Tibial nerve (tissue), 4 donors: ENCODE measurements at regions not wholly inside any gene's neighbourhood (a gene's known extent, or its start where the extent isn't known, plus 50 kb on each side); places are given as distances from the start of the nearest gene placed in this dataset.

Source experiments
- DNase-seq, 2 donors: peaks; one replicate each; pipeline ENCODE4 v3.0.0-alpha.2; 2019; ENCODE audit warnings: low spot score in 2 of 2
- H3K27ac ChIP-seq, 4 donors: fragments of 200-600 bp; sonication (generic) in 3 of 4; one replicate each; pipeline ENCODE4 v1.5.1; 2017 to 2019; ENCODE audit warnings: mild to moderate bottlenecking in 1 of 4
- H3K27me3 ChIP-seq, 2 donors: fragments of 200-600 bp; sonication (generic) in 1 of 2; one replicate each; pipeline versions ENCODE4 v1.5.1 to v1.6.0; 2017 to 2019
- H3K36me3 ChIP-seq, 3 donors: fragments of 200-600 bp; sonication (generic); one replicate each; pipeline ENCODE4 v1.5.1; 2018 to 2019
- H3K4me1 ChIP-seq, 4 donors: fragments of 200-600 bp; sonication (generic) in 3 of 4; one replicate each; pipeline ENCODE4 v1.5.1; 2017 to 2019
- H3K4me3 ChIP-seq, 4 donors: fragments of 200-600 bp; sonication (generic) in 3 of 4; one replicate each; pipeline ENCODE4 v1.5.1; 2017 to 2019; ENCODE audit warnings: mild to moderate bottlenecking in 1 of 4, moderate library complexity in 1 of 4
- H3K9me3 ChIP-seq, 4 donors: fragments of 200-600 bp; sonication (generic) in 3 of 4; one replicate each; pipeline ENCODE4 v1.5.1; 2017 to 2019
- CTCF ChIP-seq, 5 experiments: fragments of 200-600 bp in 3 of 5; fragments of 450-650 bp in 2 of 5; sonication (generic) in 3 of 5; IDR thresholded peaks; one replicate each; pipeline ENCODE4 v1.5.1; 2016 to 2019; ENCODE audit warnings: antibody characterized with exemption in 5 of 5, mild to moderate bottlenecking in 3 of 5, moderate library complexity in 2 of 5
- EP300 ChIP-seq, 2 donors: sonication (generic); formaldehyde crosslinking; IDR thresholded peaks; one replicate each; pipeline ENCODE4 v1.6.1; 2017; ENCODE audit warnings: antibody characterized with exemption in 2 of 2, mild to moderate bottlenecking in 1 of 2
- POLR2A ChIP-seq, 2 donors: fragments of 450-650 bp; IDR thresholded peaks; one replicate each; pipeline ENCODE4 v1.6.1; 2017; ENCODE audit warnings: antibody characterized with exemption in 2 of 2, mild to moderate bottlenecking in 2 of 2, moderate library complexity in 2 of 2
- WGBS, 2 donors: methylation state at CpG; one replicate each; pipeline ENCODE4 v1.1.5; 2018; 5-methylcytosine and 5-hydroxymethylcytosine counted together

DNA sequence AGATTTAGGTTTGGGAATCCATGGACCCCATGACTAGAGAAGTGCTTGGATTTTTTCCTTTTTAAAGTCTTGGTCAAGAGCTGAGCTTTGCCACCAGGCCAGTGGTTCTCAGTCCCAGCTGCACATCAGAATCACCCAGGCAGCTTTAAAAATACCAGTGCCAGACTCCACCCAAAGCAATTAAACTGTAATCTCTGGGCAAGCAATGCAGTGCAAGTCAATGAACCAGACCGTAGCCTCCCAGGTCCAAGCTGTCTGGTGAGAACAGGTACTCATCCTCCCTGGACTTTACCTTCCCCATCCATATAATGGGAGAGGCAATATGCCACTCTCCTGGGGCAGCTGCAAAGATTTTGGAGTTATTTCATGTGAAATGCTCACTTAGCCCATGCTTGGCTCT, 223.1 kb upstream of the CDH5 start:
- Histone ChIP-seq H3K4me1 (no peaks in the 10 kb centered on the region), H3K4me3 (no peak overlapping the region), H3K9me3 (no peaks in the 10 kb centered on the region), H3K36me3 (no peaks in the 10 kb centered on the region), H3K27ac (no peak overlapping the region), H3K27me3 (no peaks in the 10 kb centered on the region)
- no peak for TF ChIP-seq EP300 (IDR thresholded peaks at IDR 0.05)
- no peak for TF ChIP-seq CTCF (IDR thresholded peaks at IDR 0.05)
- no peak for TF ChIP-seq POLR2A (IDR thresholded peaks at IDR 0.05)
- no peak for DNase-seq
- 64% methylated on average over 1 of the region's 1 CpG for WGBS, 2 donors

- Histone ChIP-seq H3K4me3 (no peak overlapping the region), H3K27ac (no peak overlapping the region), H3K36me3 (no peaks in the 10 kb centered on the region), H3K27me3 (no peaks in the 10 kb centered on the region), H3K4me1 (no peaks in the 10 kb centered on the region), H3K9me3 (no peaks in the 10 kb centered on the region)
- 93 to 95% methylated on average over 5 of the region's 5 CpGs for WGBS, 2 donors
- TF ChIP-seq CTCF (IDR thresholded peaks at IDR 0.05) (no peak), POLR2A (IDR thresholded peaks at IDR 0.05) (no peak), EP300 (IDR thresholded peaks at IDR 0.05) (no peak)
- DNase-seq, result no peak
These were observed 224.6 kb upstream of the CDH5 start for GRCh38 chr16:66141885-66142284.

DNA sequence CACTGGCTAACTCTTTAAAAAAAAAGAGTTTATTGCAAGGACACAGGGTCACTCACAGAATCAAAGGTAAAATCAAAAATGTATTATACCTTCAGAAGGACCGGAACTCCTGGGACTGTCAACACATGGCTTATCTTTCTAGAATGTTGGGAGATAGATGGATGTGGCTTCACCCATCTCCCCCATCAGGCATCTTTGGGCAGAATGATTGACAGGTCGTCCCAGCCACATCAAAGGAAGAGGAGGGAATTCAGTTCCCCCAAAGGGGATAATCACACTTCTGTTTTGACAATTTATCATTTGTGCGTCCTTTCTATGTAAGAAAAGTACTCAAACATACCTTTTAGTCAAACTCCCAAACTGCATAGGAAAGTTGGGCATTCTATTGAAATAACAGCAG, 228.6 kb upstream of the CDH5 start:
- Histone ChIP-seq H3K36me3 (no peaks in the 10 kb centered on the region), H3K27ac (no peak overlapping the region), H3K4me3 (no peak overlapping the region), H3K27me3 (no peaks in the 10 kb centered on the region), H3K4me1 (peaks cover 0 to 19% (median 5%) of the 10 kb centered on the region in 4 donors), H3K9me3 (no peaks in the 10 kb centered on the region)
- DNase-seq, result no peak
- TF ChIP-seq EP300 (IDR thresholded peaks at IDR 0.05), result no peak
- no peak for TF ChIP-seq POLR2A (IDR thresholded peaks at IDR 0.05)
- no peak for TF ChIP-seq CTCF (IDR thresholded peaks at IDR 0.05)
- 71 to 87% methylated on average over 3 of the region's 3 CpGs for WGBS, 2 donors

GRCh38 chr16:66136841-66137240, 229.7 kb upstream of the CDH5 start:
- WGBS, 2 donors, result 63 to 76% methylated on average over 4 of the region's 4 CpGs
- no peaks in the 10 kb centered on the region for H3K9me3 ChIP-seq

GRCh38 chr16:66135838-66136237, 230.7 kb upstream of the CDH5 start:
- no peak overlapping the region for H3K27ac ChIP-seq
- no peaks in the 10 kb centered on the region for H3K36me3 ChIP-seq
- peaks cover 0 to 25% (median 5%) of the 10 kb centered on the region in 4 donors for H3K4me1 ChIP-seq
- no peaks in the 10 kb centered on the region for H3K9me3 ChIP-seq
- no peak for DNase-seq
- TF ChIP-seq EP300 (IDR thresholded peaks at IDR 0.05) (no peak), CTCF (IDR thresholded peaks at IDR 0.05) (no peak), POLR2A (IDR thresholded peaks at IDR 0.05) (no peak)
- H3K4me3 ChIP-seq, result no peak overlapping the region
- WGBS, 2 donors, result 93% methylated on average over 5 of the region's 5 CpGs
- H3K27me3 ChIP-seq, result no peaks in the 10 kb centered on the region

More at GRCh38 chr16:66136841-66137240, 229.7 kb upstream of the CDH5 start:
- DNase-seq, result no peak
- no peaks in the 10 kb centered on the region for H3K27me3 ChIP-seq
- TF ChIP-seq POLR2A (IDR thresholded peaks at IDR 0.05), result no peak
- TF ChIP-seq CTCF (IDR thresholded peaks at IDR 0.05), result no peak
- peaks cover 0 to 19% (median 5%) of the 10 kb centered on the region in 4 donors for H3K4me1 ChIP-seq
- H3K4me3 ChIP-seq, result no peak overlapping the region
- no peak overlapping the region for H3K27ac ChIP-seq
- no peaks in the 10 kb centered on the region for H3K36me3 ChIP-seq
